LNCAP (cell line): ENCODE measurements at regions not wholly inside any gene's neighbourhood (a gene's known extent, or its start where the extent isn't known, plus 50 kb on each side); places are given as distances from the start of the nearest gene placed in this dataset.

Experiments used
- TF ChIP-seq, protein P1 (sequence below): fragments of 450-650 bp; IDR thresholded peaks from 2 replicates; pipeline ENCODE4 v1.5.1; 2017; ENCODE audit warnings: mild to moderate bottlenecking

DNA sequence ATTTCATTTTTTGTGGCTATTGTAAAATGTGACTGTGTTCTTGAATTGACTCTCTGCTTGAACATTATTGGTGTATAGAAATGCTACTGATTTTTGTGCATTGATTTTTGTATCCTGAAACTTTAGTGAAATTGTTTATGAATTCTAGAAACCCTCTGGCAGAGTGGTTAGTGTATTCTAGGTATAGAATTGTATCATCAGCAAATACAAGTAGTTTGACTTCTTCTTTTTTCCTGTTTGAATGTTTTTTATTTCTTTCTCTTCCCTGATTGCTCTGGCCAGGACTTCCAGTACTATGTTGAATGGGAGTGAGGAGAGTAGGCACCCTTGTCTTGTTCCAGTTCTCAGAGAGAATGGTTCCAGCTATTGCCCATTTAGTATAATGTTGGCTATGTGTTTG lies 88.8 kb upstream of the HMHB1 start:
- TF ChIP-seq, protein P1, sequence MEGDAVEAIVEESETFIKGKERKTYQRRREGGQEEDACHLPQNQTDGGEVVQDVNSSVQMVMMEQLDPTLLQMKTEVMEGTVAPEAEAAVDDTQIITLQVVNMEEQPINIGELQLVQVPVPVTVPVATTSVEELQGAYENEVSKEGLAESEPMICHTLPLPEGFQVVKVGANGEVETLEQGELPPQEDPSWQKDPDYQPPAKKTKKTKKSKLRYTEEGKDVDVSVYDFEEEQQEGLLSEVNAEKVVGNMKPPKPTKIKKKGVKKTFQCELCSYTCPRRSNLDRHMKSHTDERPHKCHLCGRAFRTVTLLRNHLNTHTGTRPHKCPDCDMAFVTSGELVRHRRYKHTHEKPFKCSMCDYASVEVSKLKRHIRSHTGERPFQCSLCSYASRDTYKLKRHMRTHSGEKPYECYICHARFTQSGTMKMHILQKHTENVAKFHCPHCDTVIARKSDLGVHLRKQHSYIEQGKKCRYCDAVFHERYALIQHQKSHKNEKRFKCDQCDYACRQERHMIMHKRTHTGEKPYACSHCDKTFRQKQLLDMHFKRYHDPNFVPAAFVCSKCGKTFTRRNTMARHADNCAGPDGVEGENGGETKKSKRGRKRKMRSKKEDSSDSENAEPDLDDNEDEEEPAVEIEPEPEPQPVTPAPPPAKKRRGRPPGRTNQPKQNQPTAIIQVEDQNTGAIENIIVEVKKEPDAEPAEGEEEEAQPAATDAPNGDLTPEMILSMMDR: no peak

GRCh38 chr5:143721925-143722324 lies 90.0 kb upstream of the HMHB1 start:
- TF ChIP-seq, protein P1: no peak

DNA sequence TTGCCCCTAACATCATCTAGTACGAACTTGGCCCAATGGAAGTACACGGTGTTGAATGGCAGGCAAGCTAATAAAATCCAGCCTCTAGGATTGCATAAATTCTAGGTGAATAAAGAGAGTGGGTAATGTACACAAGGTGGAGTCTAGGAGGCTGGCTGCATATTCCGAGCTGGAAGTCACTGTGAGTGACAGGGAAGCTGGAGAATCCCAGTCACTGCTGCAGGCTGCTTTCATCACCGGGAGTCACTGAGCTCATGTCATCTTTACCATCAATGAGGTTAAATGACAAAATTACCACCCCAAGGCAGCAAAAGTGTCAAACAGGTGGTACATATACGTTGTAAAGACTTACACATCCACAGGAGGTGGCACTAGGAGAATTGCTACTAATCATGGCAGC lies 91.3 kb upstream of the HMHB1 start:
- TF ChIP-seq, protein P1: no peak

- TF ChIP-seq, protein P1: no peak
Observed at GRCh38 chr5:143717400-143717799, 94.6 kb upstream of the HMHB1 start.

GRCh38 chr5:143716881-143717280 lies 95.1 kb upstream of the HMHB1 start:
- TF ChIP-seq, protein P1: no peak

DNA sequence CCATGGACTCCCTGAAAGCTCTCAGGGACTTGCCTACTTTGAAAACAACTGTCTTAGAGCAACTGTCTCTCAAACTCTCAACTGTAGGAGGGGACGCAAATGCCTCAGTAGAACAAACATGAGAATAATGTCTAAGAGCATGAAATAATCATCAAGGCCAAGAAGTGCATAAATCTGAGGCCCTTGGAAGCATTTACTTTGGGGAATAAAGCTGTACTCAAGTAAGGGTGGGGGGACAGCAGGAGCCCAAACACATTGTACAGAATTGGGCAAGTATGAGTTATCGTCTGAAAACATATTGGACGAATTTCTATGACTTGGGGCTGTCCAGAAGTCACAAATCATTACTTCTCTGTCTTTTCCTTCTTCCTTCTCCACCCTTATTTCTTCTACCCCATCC lies 96.3 kb upstream of the HMHB1 start:
- TF ChIP-seq, protein P1: no peak

- TF ChIP-seq, protein P1: no peak
Observed at GRCh38 chr5:143714629-143715028, 97.3 kb upstream of the HMHB1 start.
